ENCODE measurements at regions not wholly inside any gene's neighbourhood (a gene's known extent, or its start where the extent isn't known, plus 50 kb on each side); places are given as distances from the start of the nearest gene placed in this dataset.

DNA sequence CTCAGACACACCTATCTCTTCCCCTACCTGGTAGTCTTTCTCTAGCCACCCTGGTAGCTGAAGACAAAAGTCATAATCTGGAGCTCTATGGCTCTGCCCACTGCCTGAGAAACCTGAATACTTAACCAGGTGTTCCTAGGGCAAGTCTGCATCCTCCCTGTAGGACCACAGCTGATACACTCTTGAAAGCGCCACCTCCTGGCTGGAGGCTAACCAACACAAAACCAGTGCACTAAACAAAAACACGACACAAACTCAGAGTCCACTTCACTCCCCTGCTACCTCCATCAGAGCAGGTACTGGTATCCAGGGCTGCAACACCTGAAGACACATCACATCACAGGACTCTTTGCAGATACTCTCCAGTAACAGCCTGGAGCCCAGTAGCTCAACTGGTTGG lies 84.6 kb upstream of the ANXA1 start:
- H3K27ac ChIP-seq: no peak overlapping the region
- no peaks in the 10 kb centered on the region for H3K27me3 ChIP-seq
- no peak for TF ChIP-seq POLR2A (IDR thresholded peaks at IDR 0.05)
- no peak for TF ChIP-seq POLR2AphosphoS5 (IDR thresholded peaks at IDR 0.05)
- TF ChIP-seq, protein P1, sequence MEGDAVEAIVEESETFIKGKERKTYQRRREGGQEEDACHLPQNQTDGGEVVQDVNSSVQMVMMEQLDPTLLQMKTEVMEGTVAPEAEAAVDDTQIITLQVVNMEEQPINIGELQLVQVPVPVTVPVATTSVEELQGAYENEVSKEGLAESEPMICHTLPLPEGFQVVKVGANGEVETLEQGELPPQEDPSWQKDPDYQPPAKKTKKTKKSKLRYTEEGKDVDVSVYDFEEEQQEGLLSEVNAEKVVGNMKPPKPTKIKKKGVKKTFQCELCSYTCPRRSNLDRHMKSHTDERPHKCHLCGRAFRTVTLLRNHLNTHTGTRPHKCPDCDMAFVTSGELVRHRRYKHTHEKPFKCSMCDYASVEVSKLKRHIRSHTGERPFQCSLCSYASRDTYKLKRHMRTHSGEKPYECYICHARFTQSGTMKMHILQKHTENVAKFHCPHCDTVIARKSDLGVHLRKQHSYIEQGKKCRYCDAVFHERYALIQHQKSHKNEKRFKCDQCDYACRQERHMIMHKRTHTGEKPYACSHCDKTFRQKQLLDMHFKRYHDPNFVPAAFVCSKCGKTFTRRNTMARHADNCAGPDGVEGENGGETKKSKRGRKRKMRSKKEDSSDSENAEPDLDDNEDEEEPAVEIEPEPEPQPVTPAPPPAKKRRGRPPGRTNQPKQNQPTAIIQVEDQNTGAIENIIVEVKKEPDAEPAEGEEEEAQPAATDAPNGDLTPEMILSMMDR (IDR thresholded peaks at IDR 0.05): no peak
- no peak overlapping the region for H3K4me3 ChIP-seq
- no peak for DNase-seq (ENCODE audit: low spot score in 2 of 2)
- H3K36me3 ChIP-seq: no peaks in the 10 kb centered on the region
- no peaks in the 10 kb centered on the region for H3K9me3 ChIP-seq
- intact Hi-C loops (cut with DNase I; ENCODE audit: low total_unique reads): no loop called here
- no peaks in the 10 kb centered on the region for H3K4me1 ChIP-seq

DNA sequence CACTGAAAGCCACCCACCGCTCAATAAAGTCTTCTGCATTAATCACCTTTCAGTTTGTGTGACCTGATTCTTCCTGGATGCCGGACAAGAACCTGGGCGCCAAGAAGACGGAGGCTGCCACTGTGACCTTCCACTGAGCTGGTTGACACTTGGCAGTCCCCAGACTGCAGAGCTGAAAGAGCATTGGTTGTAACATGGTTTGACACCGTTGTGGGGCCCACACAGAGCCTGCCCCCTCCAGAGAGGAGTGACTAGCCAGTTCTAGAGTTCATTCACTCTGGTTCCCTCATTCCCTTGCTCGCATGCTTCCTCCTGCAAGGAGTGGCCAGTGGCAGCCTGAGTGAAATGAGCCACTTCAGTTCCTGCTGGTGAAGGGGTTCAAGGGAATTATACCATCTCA lies 86.2 kb upstream of the ANXA1 start:
- TF ChIP-seq POLR2AphosphoS5 (IDR thresholded peaks at IDR 0.05) (no peak), POLR2A (IDR thresholded peaks at IDR 0.05) (no peak)
- TF ChIP-seq, protein P1 (IDR thresholded peaks at IDR 0.05): no peak
- intact Hi-C loops (cut with DNase I; ENCODE audit: low total_unique reads): no loop called here
- Histone ChIP-seq H3K27ac (no peak overlapping the region), H3K4me1 (no peaks in the 10 kb centered on the region), H3K36me3 (no peaks in the 10 kb centered on the region), H3K4me3 (no peak overlapping the region), H3K9me3 (no peaks in the 10 kb centered on the region), H3K27me3 (no peaks in the 10 kb centered on the region)
- no peak for DNase-seq (ENCODE audit: low spot score in 2 of 2)

DNA sequence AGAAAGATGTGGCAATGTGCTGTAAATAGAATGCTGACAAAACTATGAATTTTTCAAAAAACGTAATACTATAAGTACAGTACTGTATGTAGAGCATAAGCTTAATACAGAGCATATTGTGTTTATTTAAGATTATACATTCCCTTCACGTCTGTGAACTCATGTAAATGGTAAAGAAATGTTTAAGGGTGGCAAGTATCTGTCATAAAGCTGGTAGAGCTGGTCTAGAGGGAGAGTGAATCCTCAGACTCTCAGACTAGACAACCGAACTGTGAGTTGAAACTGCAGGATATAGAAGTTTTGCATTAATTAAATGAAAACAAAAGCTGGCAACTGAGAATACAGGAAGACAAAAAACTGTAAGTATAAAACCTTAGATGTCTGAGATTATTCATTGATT lies 87.3 kb upstream of the ANXA1 start:
- Histone ChIP-seq H3K4me1 (no peaks in the 10 kb centered on the region), H3K4me3 (no peak overlapping the region), H3K36me3 (no peaks in the 10 kb centered on the region), H3K27me3 (no peaks in the 10 kb centered on the region), H3K9me3 (no peaks in the 10 kb centered on the region), H3K27ac (no peak overlapping the region)
- TF ChIP-seq POLR2A (IDR thresholded peaks at IDR 0.05) (no peak), POLR2AphosphoS5 (IDR thresholded peaks at IDR 0.05) (no peak)
- TF ChIP-seq, protein P1 (IDR thresholded peaks at IDR 0.05): no peak
- intact Hi-C loops (cut with DNase I; ENCODE audit: low total_unique reads): no loop called here
- no peak for DNase-seq (ENCODE audit: low spot score in 2 of 2)

DNA sequence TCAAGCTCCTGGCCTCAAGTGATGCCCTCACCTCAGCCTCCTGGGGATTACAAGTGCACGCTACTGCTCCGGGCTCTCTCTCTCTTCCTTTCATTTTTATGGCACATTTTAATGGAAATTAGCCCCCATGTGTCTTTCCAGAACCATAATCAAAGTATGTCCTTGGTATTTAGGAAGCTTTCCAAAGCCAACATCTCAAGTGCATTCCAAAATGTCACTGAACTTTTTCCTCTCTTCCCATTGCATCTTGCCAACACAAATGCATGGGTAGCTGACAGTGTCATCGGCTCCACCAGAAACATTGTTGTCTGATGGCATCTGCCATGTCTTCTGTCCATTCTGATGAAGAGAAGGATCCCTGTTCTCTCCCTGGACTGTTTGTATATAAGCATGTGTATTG lies 90.5 kb upstream of the ANXA1 start:
- Histone ChIP-seq H3K4me3 (no peak overlapping the region), H3K36me3 (no peaks in the 10 kb centered on the region), H3K27me3 (no peaks in the 10 kb centered on the region), H3K4me1 (no peaks in the 10 kb centered on the region), H3K9me3 (no peaks in the 10 kb centered on the region), H3K27ac (no peak overlapping the region)
- intact Hi-C loops (cut with DNase I; ENCODE audit: low total_unique reads): no loop called here
- TF ChIP-seq POLR2AphosphoS5 (IDR thresholded peaks at IDR 0.05) (no peak), POLR2A (IDR thresholded peaks at IDR 0.05) (no peak)
- TF ChIP-seq, protein P1 (IDR thresholded peaks at IDR 0.05): no peak
- no peak for DNase-seq (ENCODE audit: low spot score in 2 of 2)

DNA sequence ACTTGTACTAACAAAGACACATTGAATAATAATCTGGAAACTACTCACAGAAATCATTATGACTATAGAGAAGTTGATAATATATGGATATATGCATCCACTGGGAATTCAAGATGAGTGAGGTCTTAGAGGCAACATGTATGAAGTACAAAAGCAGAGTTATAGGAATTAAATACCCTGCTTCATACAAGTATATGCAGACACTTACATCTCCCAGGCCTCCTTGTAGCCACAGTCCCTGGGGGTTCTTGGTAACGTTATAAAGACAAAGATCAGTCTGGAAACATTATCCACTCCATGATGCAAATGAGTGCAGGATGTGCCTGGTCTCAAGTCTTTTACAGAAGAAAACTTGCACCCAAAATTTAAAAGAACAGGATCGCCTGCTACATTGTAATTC lies 92.4 kb upstream of the ANXA1 start:
- TF ChIP-seq, protein P1 (IDR thresholded peaks at IDR 0.05): no peak
- TF ChIP-seq POLR2AphosphoS5 (IDR thresholded peaks at IDR 0.05): no peak
- no peak for TF ChIP-seq POLR2A (IDR thresholded peaks at IDR 0.05)
- H3K9me3 ChIP-seq: no peaks in the 10 kb centered on the region
- H3K27me3 ChIP-seq: no peaks in the 10 kb centered on the region
- H3K27ac ChIP-seq: no peak overlapping the region
- DNase-seq (ENCODE audit: low spot score in 2 of 2): no peak
- no peak overlapping the region for H3K4me3 ChIP-seq
- intact Hi-C loops (cut with DNase I; ENCODE audit: low total_unique reads): no loop called here
- no peaks in the 10 kb centered on the region for H3K4me1 ChIP-seq
- H3K36me3 ChIP-seq: no peaks in the 10 kb centered on the region
